Epithelial cell of proximal tubule (primary cell): ENCODE measurements at regions not wholly inside any gene's neighbourhood (a gene's known extent, or its start where the extent isn't known, plus 50 kb on each side); places are given as distances from the start of the nearest gene placed in this dataset.
"Not testable (repeated sequence)": the region's sequence is repeated elsewhere in the genome, so short reads cannot be mapped to it uniquely, and the experiment has no call there.

Source experiments
- DNase-seq: peaks from one replicate; pipeline ENCODE4 v3.0.0-alpha.2; 2011; ENCODE audit warnings: low read depth
- H3K4me3 ChIP-seq: 2 replicates; pipeline ENCODE4 v1.5.1; 2011; ENCODE audit warnings: low read depth, mild to moderate bottlenecking, low read length
- CTCF ChIP-seq: conservative IDR thresholded peaks from 2 replicates; pipeline ENCODE4 v1.5.1; 2012; ENCODE audit warnings: low read depth, mild to moderate bottlenecking, low read length

DNA sequence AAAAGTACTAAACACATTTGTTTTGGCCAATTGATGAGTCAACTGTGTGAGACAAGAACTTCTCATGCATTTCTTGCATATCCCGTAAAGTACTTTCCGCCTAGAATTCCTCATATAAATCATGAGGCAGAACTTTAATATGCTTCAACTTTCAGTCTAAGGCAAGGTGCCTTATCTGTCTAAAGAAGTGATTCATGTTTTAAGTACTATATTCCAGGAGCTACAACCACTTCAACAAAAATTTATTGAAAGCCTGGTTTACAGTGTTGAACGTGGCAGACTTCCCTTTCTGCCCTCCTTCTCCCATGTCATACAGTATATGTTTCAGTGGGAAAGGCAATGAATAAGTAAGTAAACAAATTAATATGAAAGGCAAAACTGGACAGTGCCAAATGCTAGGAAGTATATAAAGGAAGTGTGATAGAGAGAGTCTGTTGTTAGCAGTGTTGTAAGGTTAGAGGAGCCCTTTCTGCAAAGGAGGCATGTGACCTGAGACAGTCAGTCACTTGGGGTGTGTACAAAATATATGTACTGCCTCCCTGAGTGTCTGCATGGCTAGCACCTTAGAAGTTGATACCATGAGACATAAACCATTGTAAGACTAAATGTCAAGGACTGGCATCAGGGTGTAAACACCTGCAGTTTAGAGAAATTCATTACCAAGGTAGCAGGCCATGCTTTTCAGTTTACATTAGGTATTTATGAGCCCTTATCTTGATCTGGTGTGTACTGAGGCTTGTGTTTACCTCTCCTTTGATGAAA, 362.2 kb downstream of the SRGAP2C start:
- TF ChIP-seq CTCF, result no peak
- H3K4me3 ChIP-seq, result no peak overlapping the region
- DNase-seq, result no peak

DNA sequence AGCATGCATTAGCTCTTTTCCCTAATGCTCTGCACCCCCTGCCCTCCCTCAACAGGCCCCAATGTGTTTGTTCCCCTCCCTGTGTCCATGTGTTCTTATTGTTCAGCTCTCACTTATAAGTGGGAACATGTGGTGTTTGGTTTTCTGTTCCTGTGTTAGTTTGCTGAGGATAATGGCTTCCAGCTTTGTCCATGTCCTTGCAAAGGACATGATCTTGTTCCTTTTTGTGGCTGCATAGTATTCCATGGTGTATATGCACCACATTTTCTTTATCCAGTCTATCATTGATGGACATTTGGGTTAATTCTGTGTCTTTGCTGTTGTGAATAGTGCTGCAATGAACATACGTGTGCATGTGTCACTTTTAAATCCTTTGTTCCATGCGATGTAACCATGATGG, 363.0 kb downstream of the SRGAP2C start:
- H3K4me3 ChIP-seq, result not testable (repeated sequence)

GRCh38 chr1:121550817-121551216, 366.0 kb downstream of the SRGAP2C start:
- DNase-seq, result not testable (repeated sequence)

More for the DNA sequence above, 363.0 kb downstream of the SRGAP2C start:
- DNase-seq, result not testable (repeated sequence)

GRCh38 chr1:121551491-121551890, 366.7 kb downstream of the SRGAP2C start:
- not testable (repeated sequence) for H3K4me3 ChIP-seq, DNase-seq

More at GRCh38 chr1:121550817-121551216, 366.0 kb downstream of the SRGAP2C start:
- not testable (repeated sequence) for H3K4me3 ChIP-seq

DNA sequence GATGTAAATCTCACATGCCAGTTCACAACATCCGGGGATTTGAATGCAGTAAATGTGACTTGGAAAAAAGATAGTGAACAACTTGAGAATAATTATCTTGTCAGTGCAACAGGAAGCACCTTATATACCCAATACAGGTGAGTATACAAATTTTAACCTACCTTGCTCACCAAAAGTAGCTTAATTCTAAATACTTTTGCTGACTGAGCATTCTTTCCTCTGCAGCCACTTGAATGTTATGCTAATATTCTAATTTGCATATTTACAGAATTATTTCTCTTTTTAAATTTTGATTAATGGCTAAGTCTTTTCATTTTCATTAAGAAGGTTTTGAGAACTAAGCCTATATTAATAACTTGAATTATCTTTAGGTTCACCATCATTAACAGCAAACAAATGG, 371.8 kb downstream of the SRGAP2C start:
- not testable (repeated sequence) for DNase-seq

GRCh38 chr1:121558034-121558433, 373.3 kb downstream of the SRGAP2C start:
- not testable (repeated sequence) for DNase-seq, H3K4me3 ChIP-seq

More for the DNA sequence above, 371.8 kb downstream of the SRGAP2C start:
- not testable (repeated sequence) for H3K4me3 ChIP-seq

GRCh38 chr1:121558514-121558913, 373.7 kb downstream of the SRGAP2C start:
- peak; percentile 32 for DNase-seq
- no peak overlapping the region for H3K4me3 ChIP-seq
- TF ChIP-seq CTCF, result no peak

DNA sequence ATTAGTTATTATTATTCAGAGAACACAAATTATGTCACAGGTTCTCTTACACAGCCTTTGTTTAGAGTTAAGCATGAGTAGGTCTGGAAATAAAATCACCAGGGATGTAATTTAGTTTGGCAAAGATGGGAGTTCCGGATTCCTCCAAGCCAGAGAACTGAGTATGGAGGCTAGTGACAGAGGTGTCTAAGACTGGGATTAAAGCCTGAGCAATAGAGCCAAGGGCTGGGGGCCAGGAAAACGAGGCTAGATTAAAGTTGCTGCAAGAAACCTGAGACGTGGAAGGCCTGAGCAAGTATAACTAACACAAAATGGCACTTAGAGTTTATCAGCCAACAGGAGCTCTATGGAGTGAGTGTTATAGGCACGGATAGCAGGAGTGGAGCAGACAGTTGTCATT, 381.6 kb downstream of the SRGAP2C start:
- H3K4me3 ChIP-seq, result no peak overlapping the region
- no peak for DNase-seq
- TF ChIP-seq CTCF, result no peak

GRCh38 chr1:121569428-121569827, 384.7 kb downstream of the SRGAP2C start:
- DNase-seq, result no peak
- no peak for TF ChIP-seq CTCF
- no peak overlapping the region for H3K4me3 ChIP-seq

- not testable (repeated sequence) for DNase-seq, H3K4me3 ChIP-seq
Measured at GRCh38 chr1:121573881-121574504, 389.2 kb downstream of the SRGAP2C start.

DNA sequence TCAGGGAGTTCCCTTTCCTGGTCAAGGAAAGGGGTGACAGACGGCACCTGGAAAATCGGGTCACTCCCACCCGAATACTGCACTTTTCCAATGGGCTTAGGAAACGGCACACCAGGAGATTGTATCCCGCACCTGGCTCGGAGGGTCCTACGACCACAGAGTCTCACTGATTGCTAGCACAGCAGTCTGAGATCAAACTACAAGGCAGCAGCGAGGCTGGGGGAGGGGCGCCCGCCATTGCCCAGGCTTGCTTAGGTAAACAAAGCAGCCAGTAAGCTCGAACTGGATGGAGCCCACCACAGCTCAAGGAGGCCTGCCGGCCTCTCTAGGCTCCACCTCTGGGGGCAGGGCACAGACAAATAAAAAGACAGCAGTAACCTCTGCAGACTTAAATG, 389.7 kb downstream of the SRGAP2C start:
- H3K4me3 ChIP-seq, DNase-seq: not testable (repeated sequence)

- H3K4me3 ChIP-seq, DNase-seq: not testable (repeated sequence)
Measured at GRCh38 chr1:121582898-121583297, 398.1 kb downstream of the SRGAP2C start.
